AG04450 (cell line): ENCODE measurements at regions not wholly inside any gene's neighbourhood (a gene's known extent, or its start where the extent isn't known, plus 50 kb on each side); places are given as distances from the start of the nearest gene placed in this dataset.

Source experiments
- CTCF ChIA-PET: fragments of 300-600, 350-600 bp; formaldehyde crosslinking; extraction: SDS; loops from one replicate; lab custom pipeline; 2022; ENCODE audit warnings: antibody characterized with exemption, inconsistent platforms; lab: Charles Lee
- POLR2A ChIA-PET: fragments of 350-600 bp; formaldehyde crosslinking; extraction: SDS; loops from one replicate; lab custom pipeline; 2021; ENCODE audit warnings: antibody characterized with exemption, inconsistent platforms; lab: Yijun Ruan, JAX
- DNase-seq: peaks from one replicate; pipeline ENCODE4 v3.0.0-alpha.2; 2011; ENCODE audit warnings: low read depth, low spot score
- H3K27ac ChIP-seq: one replicate; pipeline ENCODE4 v1.5.1; 2012; ENCODE audit warnings: low read depth, low read length, control low read depth
- H3K27me3 ChIP-seq: one replicate; pipeline ENCODE4 v1.6.0; 2012; ENCODE audit warnings: low read length; ENCODE audit not compliant: control insufficient read depth, insufficient read depth
- H3K4me3 ChIP-seq: 2 replicates; pipeline ENCODE4 v1.5.1; 2011; ENCODE audit warnings: mild to moderate bottlenecking, low read depth, low read length, control low read depth
- H3K9me3 ChIP-seq: 2 replicates; pipeline ENCODE4 v1.5.1; 2012; ENCODE audit warnings: low read length; ENCODE audit not compliant: control insufficient read depth, insufficient read depth
- TF ChIP-seq, protein P1 (sequence below): IDR thresholded peaks from 2 replicates; pipeline ENCODE4 v1.5.1; 2011; ENCODE audit warnings: low read depth, low read length, control low read depth, inconsistent platforms

DNA sequence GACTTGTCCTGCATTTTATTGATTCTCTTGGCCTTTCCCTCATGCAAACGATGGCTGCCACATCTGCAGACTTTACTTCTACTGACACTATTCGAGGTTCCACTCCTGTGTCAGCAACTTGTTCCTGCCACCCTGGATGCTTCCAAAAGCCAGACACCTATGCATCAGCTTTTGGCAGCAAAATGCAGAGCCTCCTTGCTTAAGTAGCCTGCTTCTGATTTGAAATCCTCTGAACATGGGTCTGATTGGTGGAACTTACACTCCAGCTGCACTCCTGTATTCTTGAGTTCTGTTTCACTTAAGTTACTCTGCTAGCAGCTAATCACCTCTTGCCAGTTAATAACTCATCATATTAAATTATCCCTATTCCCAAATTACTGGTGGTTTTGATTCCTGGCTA lies 152.1 kb upstream of the FMN2 start:
- no peak for DNase-seq
- H3K4me3 ChIP-seq: no peak overlapping the region
- H3K9me3 ChIP-seq: no peaks in the 10 kb centered on the region
- H3K27me3 ChIP-seq: no peaks in the 10 kb centered on the region
- H3K27ac ChIP-seq: no peak overlapping the region
- ChIA-PET CTCF (interaction anchor here (2.8 kb wide), 1 partner anchor 12 kb away, joined by 15 read pairs; no protein-coding TSS in a partner anchor), POLR2A (no interaction called here)
- TF ChIP-seq, protein P1, sequence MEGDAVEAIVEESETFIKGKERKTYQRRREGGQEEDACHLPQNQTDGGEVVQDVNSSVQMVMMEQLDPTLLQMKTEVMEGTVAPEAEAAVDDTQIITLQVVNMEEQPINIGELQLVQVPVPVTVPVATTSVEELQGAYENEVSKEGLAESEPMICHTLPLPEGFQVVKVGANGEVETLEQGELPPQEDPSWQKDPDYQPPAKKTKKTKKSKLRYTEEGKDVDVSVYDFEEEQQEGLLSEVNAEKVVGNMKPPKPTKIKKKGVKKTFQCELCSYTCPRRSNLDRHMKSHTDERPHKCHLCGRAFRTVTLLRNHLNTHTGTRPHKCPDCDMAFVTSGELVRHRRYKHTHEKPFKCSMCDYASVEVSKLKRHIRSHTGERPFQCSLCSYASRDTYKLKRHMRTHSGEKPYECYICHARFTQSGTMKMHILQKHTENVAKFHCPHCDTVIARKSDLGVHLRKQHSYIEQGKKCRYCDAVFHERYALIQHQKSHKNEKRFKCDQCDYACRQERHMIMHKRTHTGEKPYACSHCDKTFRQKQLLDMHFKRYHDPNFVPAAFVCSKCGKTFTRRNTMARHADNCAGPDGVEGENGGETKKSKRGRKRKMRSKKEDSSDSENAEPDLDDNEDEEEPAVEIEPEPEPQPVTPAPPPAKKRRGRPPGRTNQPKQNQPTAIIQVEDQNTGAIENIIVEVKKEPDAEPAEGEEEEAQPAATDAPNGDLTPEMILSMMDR: no peak

DNA sequence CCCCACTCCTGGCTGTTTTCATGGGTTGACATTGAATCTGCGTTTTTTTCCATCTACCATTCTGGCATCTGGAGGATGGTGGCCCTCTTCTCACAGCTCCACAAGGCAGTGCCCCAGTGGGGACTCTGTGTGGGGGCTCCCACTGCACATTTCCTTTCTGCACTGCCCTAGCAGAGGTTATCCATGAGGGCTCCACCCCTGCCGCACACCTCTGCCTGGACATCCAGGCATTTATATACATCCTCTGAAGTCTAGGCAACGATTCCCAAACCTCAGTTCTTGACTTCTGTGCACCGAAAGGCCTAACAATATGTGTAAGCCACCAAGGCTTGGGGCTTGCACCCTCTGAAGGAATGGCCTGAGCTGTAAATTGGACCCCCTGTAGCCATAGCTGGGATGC lies 147.9 kb upstream of the FMN2 start:
- TF ChIP-seq, protein P1: no peak
- CTCF ChIA-PET: no interaction called here
- no peak for DNase-seq
- Histone ChIP-seq H3K9me3 (no peaks in the 10 kb centered on the region), H3K4me3 (no peak overlapping the region), H3K27me3 (no peaks in the 10 kb centered on the region), H3K27ac (no peak overlapping the region)
- POLR2A ChIA-PET: no interaction called here

DNA sequence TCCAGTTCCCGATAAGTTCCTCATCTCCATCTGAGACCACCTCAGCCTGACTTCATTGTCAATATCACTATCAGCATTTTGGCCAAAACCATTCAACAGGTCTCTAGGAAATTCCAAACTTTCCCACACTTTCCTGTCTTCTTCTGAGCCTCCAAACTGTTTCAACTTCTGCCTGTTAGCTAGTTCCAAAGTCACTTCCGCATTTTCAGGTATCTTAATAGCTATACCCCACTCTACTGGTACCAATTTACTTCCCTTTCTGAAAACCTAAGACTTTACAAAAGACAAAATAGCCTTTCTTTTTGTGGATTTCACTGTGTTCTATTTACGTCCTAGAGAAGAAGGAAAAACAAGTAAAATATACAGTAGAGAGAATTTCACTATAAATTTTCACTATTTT lies 147.0 kb upstream of the FMN2 start:
- no peak overlapping the region for H3K27ac ChIP-seq
- TF ChIP-seq, protein P1: no peak
- H3K27me3 ChIP-seq: no peaks in the 10 kb centered on the region
- no peaks in the 10 kb centered on the region for H3K9me3 ChIP-seq
- H3K4me3 ChIP-seq: no peak overlapping the region
- CTCF ChIA-PET: no interaction called here
- POLR2A ChIA-PET: no interaction called here
- no peak for DNase-seq

DNA sequence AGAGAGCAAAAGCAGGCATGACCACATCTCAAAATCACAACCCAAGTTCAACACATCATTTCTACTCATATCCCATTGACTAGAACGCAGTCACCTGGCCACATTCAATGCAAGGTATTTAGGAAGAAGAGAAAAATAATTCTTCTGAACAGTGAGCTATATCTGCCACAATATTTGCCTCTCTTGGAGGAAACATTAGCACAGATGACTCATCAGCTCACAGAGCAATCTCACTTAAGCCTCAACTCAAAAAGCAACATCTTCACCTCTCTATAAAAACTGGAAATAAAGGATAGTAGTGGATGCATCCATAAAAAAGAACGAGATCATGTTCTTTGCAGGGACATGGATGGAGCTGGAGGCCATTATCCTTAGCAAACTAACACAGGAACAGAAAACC lies 143.9 kb upstream of the FMN2 start:
- ChIA-PET CTCF (interaction anchor here (0.6 to 2.2 kb wide), 3 partner anchors 13 to 39 kb away, joined by 4 to 13 read pairs (median 4); no protein-coding TSS in a partner anchor), POLR2A (no interaction called here)
- H3K4me3 ChIP-seq: no peak overlapping the region
- H3K27me3 ChIP-seq: no peaks in the 10 kb centered on the region
- H3K27ac ChIP-seq: no peak overlapping the region
- TF ChIP-seq, protein P1: no peak
- H3K9me3 ChIP-seq: no peaks in the 10 kb centered on the region
- no peak for DNase-seq

DNA sequence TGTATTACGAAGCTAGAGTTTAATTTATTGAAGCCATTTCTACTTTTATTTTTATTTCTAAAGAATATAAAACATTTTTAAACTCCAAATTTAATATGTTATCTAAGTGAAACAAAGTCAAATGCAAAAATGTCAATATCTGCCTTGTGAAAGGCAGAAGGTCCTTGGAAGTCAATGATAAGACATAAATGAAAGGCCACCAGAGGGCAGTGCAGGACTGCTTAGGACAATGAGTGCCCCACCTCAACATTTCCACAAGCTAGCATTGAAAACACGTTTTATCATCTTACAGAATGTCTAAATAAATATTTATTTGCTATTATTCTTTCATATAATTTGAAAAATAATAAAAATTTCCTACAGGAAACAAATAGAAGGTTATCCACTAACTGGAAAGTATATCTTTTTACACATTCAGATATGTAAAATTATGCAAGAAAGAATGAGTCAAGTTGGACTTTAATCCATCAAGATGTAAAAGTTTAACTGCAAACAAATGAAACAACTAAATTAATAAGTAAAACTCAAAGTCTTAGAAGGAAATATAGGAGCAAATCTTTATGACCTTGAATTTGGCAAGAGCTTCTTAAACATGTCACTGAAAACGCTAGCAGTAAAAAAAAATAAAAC lies 140.1 kb upstream of the FMN2 start:
- Histone ChIP-seq H3K4me3 (no peak overlapping the region), H3K27me3 (peaks cover 2% of the 10 kb centered on the region), H3K27ac (no peak overlapping the region), H3K9me3 (no peaks in the 10 kb centered on the region)
- TF ChIP-seq, protein P1: peak; percentile 77
- CTCF ChIA-PET: interaction anchor here (0.7 to 6.2 kb wide), 22 partner anchors 9 to 780 kb away, joined by 3 to 66 read pairs (median 6); no protein-coding TSS in a partner anchor
- POLR2A ChIA-PET: no interaction called here
- peak; percentile 34 for DNase-seq
